Cardiac fibroblast (primary cell): ENCODE measurements at regions not wholly inside any gene's neighbourhood (a gene's known extent, or its start where the extent isn't known, plus 50 kb on each side); places are given as distances from the start of the nearest gene placed in this dataset.
A peak's percentile ranks its signal among the peaks of the same experiment; 100 is the strongest.

Source experiments
- DNase-seq, 2 donors: peaks; one replicate each; pipeline versions ENCODE4 v3.0.0 to v3.0.0-alpha.2; 2010; ENCODE audit warnings: low read depth in 2 of 2
- H3K4me3 ChIP-seq, 2 donors: replicated peaks in 1 of 2; 1 replicate in 1 of 2; 2 replicates in 1 of 2; pipeline ENCODE4 v1.5.1; 2011; ENCODE audit warnings: low read depth in 2 of 2, low read length in 2 of 2, mild to moderate bottlenecking in 2 of 2, moderate library complexity in 1 of 2
- TF ChIP-seq, protein P1 (sequence below): IDR thresholded peaks from one replicate; pipeline ENCODE4 v1.5.1; 2011; ENCODE audit warnings: low read depth, mild to moderate bottlenecking, low read length, inconsistent platforms

DNA sequence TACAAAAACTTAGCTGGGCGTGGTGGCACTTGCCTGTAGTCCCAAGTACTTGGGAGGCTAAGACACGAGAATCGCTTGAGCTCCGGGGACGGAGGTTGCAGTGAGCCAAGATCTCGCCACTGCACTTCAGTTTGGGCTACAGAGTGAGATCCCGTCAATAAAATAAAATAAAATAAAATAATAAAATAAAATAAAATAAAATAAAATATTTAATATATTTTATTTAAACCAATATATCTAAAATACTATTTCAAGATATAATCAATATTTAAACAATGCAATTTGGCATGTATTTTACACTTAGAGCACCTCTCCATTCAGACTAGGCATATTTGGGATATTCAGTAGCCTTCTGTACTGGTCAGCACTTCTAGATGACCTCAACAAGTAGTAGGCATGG is 142.1 kb downstream of the FOXA2 start:
- TF ChIP-seq, protein P1, sequence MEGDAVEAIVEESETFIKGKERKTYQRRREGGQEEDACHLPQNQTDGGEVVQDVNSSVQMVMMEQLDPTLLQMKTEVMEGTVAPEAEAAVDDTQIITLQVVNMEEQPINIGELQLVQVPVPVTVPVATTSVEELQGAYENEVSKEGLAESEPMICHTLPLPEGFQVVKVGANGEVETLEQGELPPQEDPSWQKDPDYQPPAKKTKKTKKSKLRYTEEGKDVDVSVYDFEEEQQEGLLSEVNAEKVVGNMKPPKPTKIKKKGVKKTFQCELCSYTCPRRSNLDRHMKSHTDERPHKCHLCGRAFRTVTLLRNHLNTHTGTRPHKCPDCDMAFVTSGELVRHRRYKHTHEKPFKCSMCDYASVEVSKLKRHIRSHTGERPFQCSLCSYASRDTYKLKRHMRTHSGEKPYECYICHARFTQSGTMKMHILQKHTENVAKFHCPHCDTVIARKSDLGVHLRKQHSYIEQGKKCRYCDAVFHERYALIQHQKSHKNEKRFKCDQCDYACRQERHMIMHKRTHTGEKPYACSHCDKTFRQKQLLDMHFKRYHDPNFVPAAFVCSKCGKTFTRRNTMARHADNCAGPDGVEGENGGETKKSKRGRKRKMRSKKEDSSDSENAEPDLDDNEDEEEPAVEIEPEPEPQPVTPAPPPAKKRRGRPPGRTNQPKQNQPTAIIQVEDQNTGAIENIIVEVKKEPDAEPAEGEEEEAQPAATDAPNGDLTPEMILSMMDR, result no peak
- DNase-seq, result no peak
- no peak overlapping the region for H3K4me3 ChIP-seq

DNA sequence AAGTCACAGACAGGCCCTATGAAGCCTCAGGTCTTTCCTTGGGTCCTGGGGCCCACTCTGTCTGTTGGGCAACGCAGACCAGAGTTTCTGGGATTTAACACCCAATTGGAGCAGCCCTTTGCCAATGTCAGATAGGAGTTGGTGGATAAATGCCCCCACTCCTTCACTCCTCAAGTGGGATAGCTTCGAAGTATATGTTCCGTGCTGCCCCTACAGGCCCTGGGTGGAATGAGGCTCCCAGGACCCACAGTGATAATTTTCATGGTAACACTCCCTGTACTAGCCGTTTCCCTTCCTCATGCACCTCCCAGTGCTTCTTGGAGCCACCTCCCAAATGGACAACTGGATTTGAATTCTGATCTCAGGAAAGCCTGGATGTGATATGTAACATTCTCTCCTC is 145.4 kb downstream of the FOXA2 start:
- DNase-seq, result no peak
- TF ChIP-seq, protein P1, result peak; percentile 16
- no peak overlapping the region for H3K4me3 ChIP-seq

DNA sequence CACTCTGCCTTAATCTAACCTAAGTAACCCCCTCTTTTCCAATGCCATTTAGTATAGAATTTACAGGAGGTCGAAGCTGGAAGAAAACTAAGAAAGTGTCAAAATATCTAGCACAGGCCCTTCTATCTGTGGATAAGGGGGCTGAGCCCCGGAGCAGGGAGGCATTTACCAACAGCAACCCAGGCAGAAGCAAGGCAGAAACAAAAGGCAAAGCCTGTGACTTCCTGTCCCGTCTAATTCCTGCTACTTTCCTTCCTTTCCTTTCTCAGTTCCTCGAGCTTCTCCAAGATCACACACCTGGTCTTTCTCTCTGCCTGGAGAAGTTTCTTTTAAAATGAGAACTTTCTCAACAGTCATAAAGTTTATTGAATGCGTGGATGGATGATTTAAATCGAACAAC is 146.0 kb downstream of the FOXA2 start:
- TF ChIP-seq, protein P1, result no peak
- DNase-seq, result no peak
- no peak overlapping the region for H3K4me3 ChIP-seq

DNA sequence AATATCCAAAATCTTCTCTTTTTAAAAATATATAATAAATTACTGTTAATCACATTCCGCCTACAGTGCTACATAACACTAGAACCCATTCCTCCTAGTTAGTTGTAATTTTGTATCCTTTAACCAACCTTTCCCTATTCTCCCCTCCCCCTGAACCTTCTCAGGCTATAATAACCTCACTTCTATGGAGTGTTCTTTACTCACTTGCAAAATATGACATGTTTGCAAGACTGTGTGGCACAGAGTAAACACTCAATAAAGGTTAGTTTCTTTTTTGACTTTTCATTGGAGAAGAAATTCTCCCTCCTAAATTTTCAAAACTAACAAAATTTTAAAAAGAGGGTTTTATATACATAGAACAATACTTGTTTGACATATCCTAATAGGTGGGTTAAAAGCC is 147.0 kb downstream of the FOXA2 start:
- TF ChIP-seq, protein P1, result no peak
- no peak for DNase-seq
- H3K4me3 ChIP-seq, result no peak overlapping the region

DNA sequence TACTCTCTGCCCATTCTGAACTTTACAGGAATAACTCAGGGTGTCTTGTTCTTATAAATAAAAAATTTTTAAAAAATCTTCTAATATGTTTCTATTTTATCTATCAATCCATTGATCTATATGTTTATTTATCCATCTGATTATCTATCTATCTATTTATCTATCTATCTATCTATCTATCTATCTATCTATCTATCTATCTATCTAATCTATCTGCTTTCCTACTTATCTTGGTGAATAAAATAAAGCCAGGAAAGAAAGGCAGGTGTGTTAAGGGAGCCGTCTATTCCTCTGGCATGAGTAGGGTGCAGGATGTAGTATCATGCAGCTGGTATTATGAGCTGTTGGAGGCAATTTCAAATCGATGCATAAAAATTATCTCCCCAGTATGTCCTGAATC is 153.0 kb downstream of the FOXA2 start:
- no peak for DNase-seq
- no peak overlapping the region for H3K4me3 ChIP-seq
- TF ChIP-seq, protein P1, result no peak

DNA sequence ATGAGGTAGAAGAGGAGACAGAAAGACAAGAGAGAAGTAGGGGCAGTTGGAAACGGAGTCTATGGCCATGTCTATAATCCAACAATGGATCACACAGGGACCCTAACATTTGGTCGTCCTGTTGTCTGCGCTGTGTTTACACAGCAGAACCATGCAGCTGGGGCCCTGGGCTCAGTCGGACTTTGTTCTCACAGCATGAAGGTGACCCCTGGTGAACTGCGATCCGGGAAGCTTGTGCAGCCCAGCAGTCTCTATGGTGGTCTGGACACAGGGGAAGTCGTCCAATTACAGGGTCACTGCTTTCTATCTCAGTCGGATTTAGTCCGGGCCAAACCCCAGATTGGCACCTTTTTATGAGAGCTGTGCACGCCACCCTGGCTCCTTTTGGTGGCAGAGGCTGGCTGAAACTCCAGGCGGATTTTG is 153.6 kb downstream of the FOXA2 start:
- no peak for DNase-seq
- TF ChIP-seq, protein P1, result no peak
- H3K4me3 ChIP-seq, result no peak overlapping the region

DNA sequence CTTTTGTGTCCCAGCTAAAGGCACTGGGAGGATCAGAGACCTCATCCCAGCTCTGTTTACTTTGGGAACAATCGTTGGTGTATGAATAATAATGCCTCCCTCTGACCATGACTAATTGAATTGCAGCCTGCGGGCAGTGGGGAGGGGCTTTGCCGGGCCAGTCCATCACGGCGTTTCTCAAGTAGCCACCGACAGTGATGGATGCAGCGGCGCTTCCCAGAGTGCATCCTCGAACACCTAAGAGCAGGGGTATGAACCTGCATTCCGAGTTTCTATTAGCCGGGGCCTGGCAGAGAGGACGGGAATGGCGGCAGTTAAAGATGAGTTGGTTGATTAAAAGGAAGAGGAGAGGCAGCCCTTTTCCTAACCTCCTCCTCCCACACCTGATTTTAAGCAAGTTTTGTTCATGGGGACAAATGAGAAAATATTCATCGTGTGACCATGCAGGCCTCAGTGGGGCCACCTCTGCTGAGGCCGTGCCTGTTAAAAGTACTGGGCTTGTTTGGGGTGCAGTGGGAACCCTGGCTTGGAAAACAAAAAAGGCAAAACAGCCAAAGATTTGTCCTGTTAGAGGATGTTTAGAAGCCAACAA is 154.1 kb downstream of the FOXA2 start:
- no peak overlapping the region for H3K4me3 ChIP-seq
- TF ChIP-seq, protein P1, result no peak
- peak; percentile 7 to 48 for DNase-seq
